Loucy (cell line): ENCODE measurements at regions not wholly inside any gene's neighbourhood (a gene's known extent, or its start where the extent isn't known, plus 50 kb on each side); places are given as distances from the start of the nearest gene placed in this dataset.

ENCODE experiments used
- CTCF ChIP-seq: fragments of 200-600 bp; sonication (generic); conservative IDR thresholded peaks from 2 replicates; pipeline ENCODE4 v1.5.1; 2014; ENCODE audit warnings: mild to moderate bottlenecking, antibody characterized with exemption, low read length
- EZH2phosphoT487 ChIP-seq: fragments of 200-600 bp; IDR thresholded peaks from 2 replicates; pipeline ENCODE4 v1.6.1; 2018; ENCODE audit warnings: antibody characterized with exemption, mild to moderate bottlenecking, moderate library complexity, borderline replicate concordance

- TF ChIP-seq CTCF (no peak), EZH2phosphoT487 (no peak)
Observed at GRCh38 chr2:147501968-147502367, 342.9 kb upstream of the ACVR2A start.
